GM12878 (cell line): ENCODE measurements at regions not wholly inside any gene's neighbourhood (a gene's known extent, or its start where the extent isn't known, plus 50 kb on each side); places are given as distances from the start of the nearest gene placed in this dataset.

Experiments used
- ATAC-seq: fragments of 200-7000 bp; cut with Tn5 transposase; 3 replicates; pipeline ENCODE4 v1.9.1; 2020; ENCODE audit warnings: mild to moderate bottlenecking, moderate library complexity
- BruUV-seq: library from RNA; stranded (reverse); fragments of 400-500 nt; replicated peaks from 2 replicates; lab custom pipeline; 2021; lab: Mats Ljungman, UMichigan
- CTCF ChIA-PET: fragments of 300-600 bp; sonication (Branson Sonifier 250); formaldehyde crosslinking; extraction: SDS; loops from one replicate; lab custom pipeline; 2021; ENCODE audit warnings: inconsistent platforms; lab: Yijun Ruan, JAX
- POLR2A ChIA-PET: fragments of 350-600 bp; formaldehyde crosslinking; extraction: SDS; loops from one replicate; lab custom pipeline; 2021; ENCODE audit warnings: inconsistent platforms; lab: Charles Lee
- RAD21 ChIA-PET: fragments of 300-600 bp; sonication (Branson Sonifier 250); formaldehyde crosslinking; loops from one replicate; lab custom pipeline; 2023; ENCODE audit warnings: antibody characterized with exemption; ENCODE audit not compliant: unreplicated experiment; lab: Charles Lee
- SMC1A ChIA-PET: fragments of 300-600 bp; sonication (Branson Sonifier 250); formaldehyde crosslinking; loops from one replicate; lab custom pipeline; 2023; ENCODE audit not compliant: unreplicated experiment, uncharacterized antibody; lab: Charles Lee
- DNase-seq: peaks from one replicate; pipeline ENCODE4 v3.0.0-alpha.2; 2011; ENCODE audit warnings: low read depth, low spot score
- FAIRE-seq: peaks from 3 replicates; lab custom pipeline; 2011; peaks lifted over from hg19 to GRCh38; lab: Jason Lieb, UNC
- H2AFZ ChIP-seq: 2 replicates; pipeline ENCODE4 v1.6.0; 2011; ENCODE audit warnings: low read depth, low read length, control low read depth; ENCODE audit not compliant: control insufficient read depth
- H3K27ac ChIP-seq: 2 replicates; pipeline ENCODE4 v1.5.1; 2011; ENCODE audit warnings: control low read depth; ENCODE audit not compliant: control insufficient read depth, insufficient read depth
- H3K27me3 ChIP-seq, 2 experiments: replicated peaks in 1 of 2; 2 replicates each; pipeline versions ENCODE4 v1.6.0 to v1.6.1; 2011; ENCODE audit warnings: low read length in 1 of 2; ENCODE audit not compliant: control insufficient read depth in 2 of 2, insufficient read depth in 2 of 2
- H3K36me3 ChIP-seq, 2 experiments: 2 replicates each; pipeline ENCODE4 v1.5.1; 2011; ENCODE audit warnings: low read length in 1 of 2; ENCODE audit not compliant: control insufficient read depth in 2 of 2, insufficient read depth in 2 of 2
- H3K4me1 ChIP-seq: 2 replicates; pipeline ENCODE4 v1.6.1; 2011; ENCODE audit warnings: mild to moderate bottlenecking, low read length, moderate library complexity, mixed read lengths; ENCODE audit not compliant: control insufficient read depth, insufficient read depth
- H3K4me2 ChIP-seq: 2 replicates; pipeline ENCODE4 v1.6.0; 2011; ENCODE audit warnings: control low read depth; ENCODE audit not compliant: control insufficient read depth, insufficient read depth
- H3K4me3 ChIP-seq: fragments of 200-600 bp; sonication (generic); 2 replicates; pipeline ENCODE4 v1.5.1; 2016
- H3K79me2 ChIP-seq: 2 replicates; pipeline ENCODE4 v1.6.0; 2011; ENCODE audit warnings: low read length; ENCODE audit not compliant: control insufficient read depth, insufficient read depth
- H3K9ac ChIP-seq: 2 replicates; pipeline ENCODE4 v1.8.0; 2011; ENCODE audit warnings: low read length, control low read depth, mixed read lengths; ENCODE audit not compliant: control insufficient read depth, insufficient read depth
- H3K9me3 ChIP-seq: replicated peaks from 3 replicates; pipeline ENCODE4 v1.5.1; 2011; ENCODE audit warnings: mild to moderate bottlenecking, low read length; ENCODE audit not compliant: control insufficient read depth, insufficient read depth
- H4K20me1 ChIP-seq: 2 replicates; pipeline ENCODE4 v1.6.0; 2011; ENCODE audit not compliant: control insufficient read depth, insufficient read depth
- CBX3 ChIP-seq: fragments of 200-600 bp; sonication (generic); IDR thresholded peaks from 2 replicates; pipeline ENCODE4 v1.6.1; 2016; ENCODE audit warnings: low read depth, borderline replicate concordance
- CHD4 ChIP-seq: fragments of 200-600 bp; sonication (generic); IDR thresholded peaks from 2 replicates; pipeline ENCODE4 v1.6.1; 2016; ENCODE audit warnings: mild to moderate bottlenecking
- HDAC2 ChIP-seq: fragments of 200-600 bp; sonication (generic); IDR thresholded peaks from 2 replicates; pipeline ENCODE4 v1.6.1; 2017
- MXI1 ChIP-seq: fragments of 150-350 bp; IDR thresholded peaks from 2 replicates; pipeline ENCODE4 v1.6.1; 2011; ENCODE audit warnings: low read depth, mild to moderate bottlenecking, inconsistent platforms, low read length, improper control_type of control experiment
- POLR2A ChIP-seq: IDR thresholded peaks from 2 replicates; pipeline ENCODE4 v1.6.1; 2011; ENCODE audit warnings: low read depth, mild to moderate bottlenecking, low read length
- RUNX3 ChIP-seq: IDR thresholded peaks from 2 replicates; pipeline ENCODE4 v1.6.1; 2012; ENCODE audit warnings: low read length, inconsistent platforms
- ZNF384 ChIP-seq: IDR thresholded peaks from 2 replicates; pipeline ENCODE4 v1.6.1; 2012; ENCODE audit warnings: low read depth, mild to moderate bottlenecking, low read length, improper control_type of control experiment, borderline replicate concordance
- WGBS: methylation state at CpG from one replicate; pipeline ENCODE4 v1.1.6; 2016; ENCODE audit warnings: low lambda C conversion rate; ENCODE audit not compliant: insufficient replicate concordance, insufficient coverage; ENCODE audit errors: missing lambda C conversion rate; 5-methylcytosine and 5-hydroxymethylcytosine counted together
- in situ Hi-C: fragments of 300-500 bp; cut with MboI; formaldehyde crosslinking; loops from 9 replicates; pipeline ENCODE4 v1.14.3; 2018; ENCODE audit warnings: mixed read lengths
- intact Hi-C: fragments of 100-400 bp; cut with micrococcal nuclease; formaldehyde crosslinking; loops from one replicate; pipeline ENCODE4 v1.14.2; 2022; ENCODE audit not compliant: unreplicated experiment
- TF ChIP-seq, protein P1 (sequence below): IDR thresholded peaks from 2 replicates; pipeline ENCODE4 v1.6.1; 2011; ENCODE audit warnings: mild to moderate bottlenecking, low read depth, low read length, moderate library complexity; ENCODE audit not compliant: insufficient replicate concordance
- TF ChIP-seq, protein P2 (sequence below): fragments of 150-350 bp; IDR thresholded peaks from 2 replicates; pipeline ENCODE4 v1.6.1; 2014; ENCODE audit warnings: mild to moderate bottlenecking, low read depth, low read length

DNA sequence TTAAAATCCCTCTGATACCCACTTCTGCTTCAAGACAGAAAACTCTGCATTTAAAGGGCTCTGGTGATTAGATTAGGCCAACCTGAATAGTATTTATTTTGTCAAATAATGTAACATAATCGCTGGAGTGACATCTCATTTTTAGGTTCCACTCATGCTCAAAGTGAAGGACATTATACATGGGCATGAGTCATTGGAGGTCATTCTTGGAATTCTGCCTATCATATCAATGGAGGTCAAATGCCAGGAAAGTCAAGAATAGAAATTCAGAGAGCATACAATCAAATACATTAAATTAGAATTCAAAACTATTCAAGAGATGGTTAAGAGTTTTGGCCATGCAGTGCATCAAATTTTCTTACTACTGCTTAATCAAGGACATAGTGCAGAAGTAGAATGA is 50.8 kb upstream of the PRSS1 start:
- FAIRE-seq = no peak
- no TSS peak for BruUV-seq
- no peaks in the 10 kb centered on the region for H3K9me3 ChIP-seq
- no peak overlapping the region for H3K4me2 ChIP-seq
- no peaks in the 10 kb centered on the region for H4K20me1 ChIP-seq
- no peak for ATAC-seq
- no peak for DNase-seq
- 72% methylated on average over 1 of the region's 1 CpG for WGBS
- no peaks in the 10 kb centered on the region for H3K36me3 ChIP-seq
- POLR2A ChIA-PET = no interaction called here
- in situ Hi-C loops (no loop called here), intact Hi-C loops (no loop called here)
- no peaks in the 10 kb centered on the region for H3K27me3 ChIP-seq
- SMC1A ChIA-PET = no interaction called here
- CTCF ChIA-PET = no interaction called here
- TF ChIP-seq RUNX3 (no peak), HDAC2 (no peak), CBX3 (no peak)
- TF ChIP-seq, protein P1, sequence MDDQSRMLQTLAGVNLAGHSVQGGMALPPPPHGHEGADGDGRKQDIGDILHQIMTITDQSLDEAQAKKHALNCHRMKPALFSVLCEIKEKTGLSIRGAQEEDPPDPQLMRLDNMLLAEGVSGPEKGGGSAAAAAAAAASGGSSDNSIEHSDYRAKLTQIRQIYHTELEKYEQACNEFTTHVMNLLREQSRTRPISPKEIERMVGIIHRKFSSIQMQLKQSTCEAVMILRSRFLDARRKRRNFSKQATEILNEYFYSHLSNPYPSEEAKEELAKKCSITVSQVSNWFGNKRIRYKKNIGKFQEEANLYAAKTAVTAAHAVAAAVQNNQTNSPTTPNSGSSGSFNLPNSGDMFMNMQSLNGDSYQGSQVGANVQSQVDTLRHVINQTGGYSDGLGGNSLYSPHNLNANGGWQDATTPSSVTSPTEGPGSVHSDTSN = no peak
- H3K4me1 ChIP-seq = no peaks in the 10 kb centered on the region
- no peak overlapping the region for H3K4me3 ChIP-seq
- RAD21 ChIA-PET = no interaction called here
- no peaks in the 10 kb centered on the region for H3K79me2 ChIP-seq
- no peak overlapping the region for H3K9ac ChIP-seq
- no peak overlapping the region for H2AFZ ChIP-seq
- no peak overlapping the region for H3K27ac ChIP-seq

DNA sequence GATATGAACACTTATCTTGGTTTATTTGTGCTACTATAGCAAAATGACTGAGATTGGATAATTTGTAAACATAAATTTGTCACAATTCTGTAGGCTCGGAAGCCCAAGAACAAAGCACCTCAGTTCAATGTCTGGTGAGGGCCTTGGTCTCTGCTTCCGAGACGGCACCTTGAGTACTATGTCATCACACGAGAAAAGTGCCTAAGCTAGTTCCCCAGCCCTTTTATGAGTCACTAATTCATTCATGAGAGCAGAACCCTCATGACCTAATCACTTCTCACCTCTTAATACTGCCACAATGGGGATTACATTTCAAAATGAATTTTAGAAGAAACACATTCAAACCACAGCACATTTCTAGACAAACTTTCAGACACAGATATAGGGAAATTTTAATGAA is 52.0 kb upstream of the PRSS1 start:
- ChIA-PET RAD21 (no interaction called here), SMC1A (no interaction called here), POLR2A (no interaction called here), CTCF (no interaction called here)
- ATAC-seq (no peak), DNase-seq (no peak), FAIRE-seq (no peak)
- H3K79me2 ChIP-seq = no peaks in the 10 kb centered on the region
- TF ChIP-seq MXI1 (no peak), CHD4 (no peak), ZNF384 (no peak), POLR2A (no peak)
- TF ChIP-seq, protein P2, sequence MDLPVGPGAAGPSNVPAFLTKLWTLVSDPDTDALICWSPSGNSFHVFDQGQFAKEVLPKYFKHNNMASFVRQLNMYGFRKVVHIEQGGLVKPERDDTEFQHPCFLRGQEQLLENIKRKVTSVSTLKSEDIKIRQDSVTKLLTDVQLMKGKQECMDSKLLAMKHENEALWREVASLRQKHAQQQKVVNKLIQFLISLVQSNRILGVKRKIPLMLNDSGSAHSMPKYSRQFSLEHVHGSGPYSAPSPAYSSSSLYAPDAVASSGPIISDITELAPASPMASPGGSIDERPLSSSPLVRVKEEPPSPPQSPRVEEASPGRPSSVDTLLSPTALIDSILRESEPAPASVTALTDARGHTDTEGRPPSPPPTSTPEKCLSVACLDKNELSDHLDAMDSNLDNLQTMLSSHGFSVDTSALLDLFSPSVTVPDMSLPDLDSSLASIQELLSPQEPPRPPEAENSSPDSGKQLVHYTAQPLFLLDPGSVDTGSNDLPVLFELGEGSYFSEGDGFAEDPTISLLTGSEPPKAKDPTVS = no peak
- in situ Hi-C loops (no loop called here), intact Hi-C loops (no loop called here)
- no peak overlapping the region for H3K9ac ChIP-seq
- BruUV-seq = no TSS peak
- no peaks in the 10 kb centered on the region for H3K27me3 ChIP-seq
- H3K4me3 ChIP-seq = no peak overlapping the region
- no peak overlapping the region for H3K4me2 ChIP-seq
- no peaks in the 10 kb centered on the region for H3K36me3 ChIP-seq
- no peaks in the 10 kb centered on the region for H3K4me1 ChIP-seq
- no peak overlapping the region for H3K27ac ChIP-seq
- no peaks in the 10 kb centered on the region for H4K20me1 ChIP-seq
- H2AFZ ChIP-seq = no peak overlapping the region
- no peaks in the 10 kb centered on the region for H3K9me3 ChIP-seq
- WGBS = 21% methylated on average over 4 of the region's 4 CpGs
